SK-N-SH (cell line): ENCODE measurements at regions not wholly inside any gene's neighbourhood (a gene's known extent, or its start where the extent isn't known, plus 50 kb on each side); places are given as distances from the start of the nearest gene placed in this dataset.
A peak's percentile ranks its signal among the peaks of the same experiment; 100 is the strongest.
"Not testable (repeated sequence)": the region's sequence is repeated elsewhere in the genome, so short reads cannot be mapped to it uniquely, and the experiment has no call there.

Experiments
- CTCF ChIA-PET: fragments of 300-600, 350-600 bp; formaldehyde crosslinking; extraction: SDS; loops from one replicate; lab custom pipeline; 2021; lab: Yijun Ruan, JAX
- POLR2A ChIA-PET: fragments of 350-600 bp; sonication (Branson Sonifier 250); formaldehyde crosslinking; extraction: SDS; loops from one replicate; lab custom pipeline; 2020; ENCODE audit warnings: antibody characterized with exemption, inconsistent platforms; lab: Yijun Ruan, JAX
- DNase-seq: peaks from one replicate; pipeline ENCODE4 v3.0.0; 2012
- H2AFZ ChIP-seq: fragments of 200-600 bp; sonication (generic); 2 replicates; pipeline ENCODE4 v1.8.1; 2016; ENCODE audit warnings: antibody characterized with exemption, mild to moderate bottlenecking, low read depth
- H3F3A ChIP-seq: fragments of 200-600 bp; sonication (generic); replicated peaks from 2 replicates; pipeline ENCODE3; 2016; ENCODE audit warnings: antibody characterized with exemption, mild to moderate bottlenecking; ENCODE audit not compliant: insufficient read depth
- H3K27ac ChIP-seq, 2 experiments: fragments of 200-500 bp in 1 of 2; fragments of 200-600 bp in 1 of 2; sonication (Bioruptor generic) in 1 of 2; sonication (generic), shearing (Covaris generic) in 1 of 2; 2 replicates each; pipeline versions ENCODE4 v1.5.1 to v1.6.1; 2014 to 2016; ENCODE audit warnings: low read depth in 2 of 2, inconsistent platforms in 1 of 2, low read length in 1 of 2, mild to moderate bottlenecking in 1 of 2, mixed read lengths in 1 of 2
- H3K27me3 ChIP-seq: fragments of 200-600 bp; sonication (generic), shearing (Covaris generic); 2 replicates; pipeline ENCODE4 v1.6.1; 2016; ENCODE audit warnings: mixed run types; ENCODE audit not compliant: insufficient read depth
- H3K36me3 ChIP-seq, 2 experiments: fragments of 200-500 bp in 1 of 2; fragments of 200-600 bp in 1 of 2; sonication (Bioruptor generic) in 1 of 2; sonication (generic) in 1 of 2; replicated peaks in 1 of 2; 2 replicates each; pipeline versions ENCODE3 to v1.5.1; 2014 to 2016; ENCODE audit warnings: low read length in 1 of 2, mild to moderate bottlenecking in 1 of 2; ENCODE audit not compliant: insufficient read depth in 2 of 2, control insufficient read depth in 1 of 2
- H3K4me1 ChIP-seq, 2 experiments: fragments of 200-500 bp in 1 of 2; fragments of 200-600 bp in 1 of 2; sonication (Bioruptor generic) in 1 of 2; sonication (generic), shearing (Covaris generic) in 1 of 2; 2 replicates each; pipeline versions ENCODE4 v1.5.1 to v1.6.1; 2014 to 2016; ENCODE audit warnings: low read depth in 1 of 2, low read length in 1 of 2, mixed run types in 1 of 2; ENCODE audit not compliant: insufficient read depth in 2 of 2, control insufficient read depth in 1 of 2
- H3K4me2 ChIP-seq: fragments of 200-600 bp; sonication (generic), shearing (Covaris generic); 2 replicates; pipeline ENCODE4 v1.6.1; 2017; ENCODE audit warnings: mixed run types
- H3K4me3 ChIP-seq, 2 experiments: fragments of 200-500 bp in 1 of 2; fragments of 200-600 bp in 1 of 2; sonication (Bioruptor generic) in 1 of 2; sonication (generic), shearing (Covaris generic) in 1 of 2; 2 replicates each; pipeline versions ENCODE4 v1.5.1 to v1.8.1; 2014 to 2016; ENCODE audit warnings: low read depth in 2 of 2, inconsistent platforms in 1 of 2, low read length in 1 of 2, mild to moderate bottlenecking in 1 of 2, mixed read lengths in 1 of 2, moderate library complexity in 1 of 2
- H3K79me2 ChIP-seq: fragments of 200-600 bp; sonication (generic); 2 replicates; pipeline ENCODE4 v1.8.1; 2017; ENCODE audit warnings: mild to moderate bottlenecking; ENCODE audit not compliant: insufficient read depth
- H3K9ac ChIP-seq: fragments of 200-600 bp; sonication (generic); 2 replicates; pipeline ENCODE4 v1.6.1; 2017; ENCODE audit warnings: mixed run types
- H3K9me2 ChIP-seq: fragments of 200-600 bp; sonication (generic); 2 replicates; pipeline ENCODE4 v1.6.1; 2017; ENCODE audit warnings: mixed run types
- H3K9me3 ChIP-seq: fragments of 200-600 bp; sonication (generic); 2 replicates; pipeline ENCODE4 v1.6.1; 2017; ENCODE audit warnings: mixed run types, mild to moderate bottlenecking, moderate library complexity
- H4K20me1 ChIP-seq: fragments of 200-600 bp; sonication (generic); 2 replicates; pipeline ENCODE4 v1.6.1; 2017; ENCODE audit warnings: mild to moderate bottlenecking, mixed run types; ENCODE audit not compliant: insufficient read depth
- CTCF ChIP-seq: fragments of 200-600 bp; sonication (generic); IDR thresholded peaks from 2 replicates; pipeline ENCODE4 v1.6.1; 2017; ENCODE audit warnings: antibody characterized with exemption, mild to moderate bottlenecking, moderate library complexity
- GABPA ChIP-seq: IDR thresholded peaks from 2 replicates; pipeline ENCODE4 v1.4.0; 2012; ENCODE audit warnings: low read depth, mild to moderate bottlenecking
- TEAD4 ChIP-seq: IDR thresholded peaks from 2 replicates; pipeline ENCODE4 v1.4.0; 2012; ENCODE audit warnings: mild to moderate bottlenecking, borderline replicate concordance; ENCODE audit not compliant: insufficient read depth
- WGBS: methylation state at CpG from one replicate; pipeline ENCODE4 v1.1.6; 2017; ENCODE audit warnings: low lambda C conversion rate; 5-methylcytosine and 5-hydroxymethylcytosine counted together
- TF ChIP-seq, protein P1 (sequence below): IDR thresholded peaks from 2 replicates; pipeline ENCODE4 v1.4.0; 2012; ENCODE audit warnings: low read depth

DNA sequence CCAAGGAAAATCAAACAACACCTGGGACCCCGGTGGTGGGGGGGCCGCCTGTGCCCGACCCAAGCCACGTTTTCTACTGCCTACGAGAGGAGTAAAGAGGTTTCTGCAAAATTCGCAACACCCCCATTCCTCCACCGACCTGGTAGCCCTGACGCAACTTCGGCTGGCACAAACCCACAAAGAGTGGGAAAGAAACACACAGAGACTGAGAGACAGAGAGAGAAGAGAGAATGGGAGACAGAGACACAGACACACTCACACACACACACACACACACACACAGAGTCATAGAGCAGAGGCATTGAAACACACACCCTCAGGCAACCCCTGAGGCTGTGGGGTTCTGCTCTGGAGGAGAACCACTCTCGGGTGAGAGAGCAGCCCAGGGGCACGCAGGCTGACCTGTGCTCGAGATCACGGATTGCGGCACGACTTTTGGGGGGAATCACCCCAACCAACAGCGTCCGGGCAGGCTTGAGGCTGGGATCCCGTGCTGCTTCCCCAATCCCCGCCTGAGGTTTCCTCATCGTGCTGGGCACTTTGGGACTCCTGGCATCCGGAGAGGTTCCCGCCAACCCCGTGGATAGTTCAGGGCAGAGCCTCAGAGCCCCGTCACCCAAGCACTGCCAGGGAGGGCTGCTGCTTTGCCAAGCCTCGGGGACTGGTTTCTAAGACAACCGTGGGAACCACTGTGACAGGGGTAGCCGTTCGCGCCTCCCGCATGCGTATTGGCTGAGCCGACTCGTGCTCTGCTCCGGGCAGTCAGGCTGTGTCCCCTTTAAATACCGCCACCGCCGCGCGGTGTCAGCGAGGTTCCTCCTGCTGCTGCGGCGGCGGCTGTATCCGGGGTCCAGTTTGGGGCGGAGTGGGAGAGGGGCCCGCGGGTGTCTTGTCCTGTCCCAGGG, 682.4 kb upstream of the TPTE start:
- CTCF ChIA-PET: no interaction called here
- no peaks in the 10 kb centered on the region for H3K9me2 ChIP-seq
- DNase-seq: peak; percentile 41
- H3K36me3 ChIP-seq: no peaks in the 10 kb centered on the region
- peaks cover 4 to 7% of the 10 kb centered on the region in 2 experiments; a peak in 1 of 4 replicates for H3K4me1 ChIP-seq
- H2AFZ ChIP-seq: peak overlapping the region; percentile 58; the same call in 1 of the 2 replicates
- H3K9me3 ChIP-seq: no peaks in the 10 kb centered on the region
- peak overlapping the region; percentile 47 for H3K4me2 ChIP-seq
- peaks cover 28% of the 10 kb centered on the region for H3K27me3 ChIP-seq
- H3K4me3 ChIP-seq: peak overlapping the region in 1 of 2 experiments; percentile 41; a peak in 2 of 4 replicates
- H4K20me1 ChIP-seq: no peaks in the 10 kb centered on the region
- peaks cover 3% of the 10 kb centered on the region for H3F3A ChIP-seq
- TF ChIP-seq GABPA: no peak
- TF ChIP-seq, protein P1, sequence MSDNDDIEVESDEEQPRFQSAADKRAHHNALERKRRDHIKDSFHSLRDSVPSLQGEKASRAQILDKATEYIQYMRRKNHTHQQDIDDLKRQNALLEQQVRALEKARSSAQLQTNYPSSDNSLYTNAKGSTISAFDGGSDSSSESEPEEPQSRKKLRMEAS: peak; percentile 56; the same call in 1 of the 2 replicates
- TF ChIP-seq TEAD4: no peak
- no peak for TF ChIP-seq CTCF
- TF ChIP-seq, all 33 proteins: peak for 1
- POLR2A ChIA-PET: no interaction called here
- Histone ChIP-seq H3K9ac (no peak overlapping the region), H3K27ac (no peak overlapping the region), H3K79me2 (no peaks in the 10 kb centered on the region)
- 5% methylated on average over 46 of the region's 47 CpGs for WGBS

- H3K4me2 ChIP-seq, H3K9me3 ChIP-seq, H2AFZ ChIP-seq, H3K27ac ChIP-seq, H3K36me3 ChIP-seq, H3K4me1 ChIP-seq, POLR2A ChIA-PET, H3K4me3 ChIP-seq, CTCF ChIA-PET, H3K9me2 ChIP-seq, H3K9ac ChIP-seq, H3F3A ChIP-seq, H3K79me2 ChIP-seq, H4K20me1 ChIP-seq, DNase-seq: not testable (repeated sequence)
- 0% methylated on average over 1 of the region's 1 CpG for WGBS
- H3K27me3 ChIP-seq: peaks cover 39% of the 10 kb centered on the region; the same call in 1 of the 2 replicates
These were observed 677.3 kb upstream of the TPTE start for GRCh38 chr21:9844106-9844505.

DNA sequence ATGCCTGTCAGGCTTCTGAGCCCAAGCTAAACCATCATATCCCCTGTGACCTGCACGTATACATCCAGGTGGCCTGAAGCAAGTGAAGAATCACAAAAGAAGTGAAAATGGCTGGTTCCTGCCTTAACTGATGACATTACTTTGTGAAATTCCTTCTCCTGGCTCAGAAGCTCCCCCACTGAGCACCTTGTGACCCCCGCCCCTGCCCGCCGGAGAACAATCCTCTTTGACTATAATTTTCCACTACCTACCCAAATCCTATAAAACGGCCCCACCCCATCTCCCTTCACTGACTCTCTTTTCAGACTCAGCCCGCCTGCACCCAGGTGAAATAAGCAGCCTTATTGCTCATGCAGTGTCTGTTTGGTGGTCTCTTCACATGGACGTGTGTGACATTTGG, 673.9 kb upstream of the TPTE start:
- H3K9ac ChIP-seq, POLR2A ChIA-PET, H3K27ac ChIP-seq, H3K9me3 ChIP-seq, H3K4me2 ChIP-seq, H3F3A ChIP-seq, H3K9me2 ChIP-seq, H3K4me1 ChIP-seq, H3K36me3 ChIP-seq, H2AFZ ChIP-seq, DNase-seq, H4K20me1 ChIP-seq, CTCF ChIA-PET, H3K4me3 ChIP-seq, H3K79me2 ChIP-seq: not testable (repeated sequence)
- peaks cover 30% of the 10 kb centered on the region; the same call in 1 of the 2 replicates for H3K27me3 ChIP-seq
- WGBS: under 1% methylated on average over 7 of the region's 7 CpGs

- H3K4me1 ChIP-seq, H3K27ac ChIP-seq, H3K4me2 ChIP-seq, POLR2A ChIA-PET, H3F3A ChIP-seq, H3K9me2 ChIP-seq, H3K36me3 ChIP-seq, H3K9ac ChIP-seq, H3K4me3 ChIP-seq, DNase-seq, H3K9me3 ChIP-seq, H3K79me2 ChIP-seq, H2AFZ ChIP-seq, CTCF ChIA-PET, H4K20me1 ChIP-seq: not testable (repeated sequence)
- WGBS: 4% methylated on average over 2 of the region's 2 CpGs
- peaks cover 14% of the 10 kb centered on the region; the same call in 1 of the 2 replicates for H3K27me3 ChIP-seq
These were observed 670.2 kb upstream of the TPTE start for GRCh38 chr21:9851166-9851565.

DNA sequence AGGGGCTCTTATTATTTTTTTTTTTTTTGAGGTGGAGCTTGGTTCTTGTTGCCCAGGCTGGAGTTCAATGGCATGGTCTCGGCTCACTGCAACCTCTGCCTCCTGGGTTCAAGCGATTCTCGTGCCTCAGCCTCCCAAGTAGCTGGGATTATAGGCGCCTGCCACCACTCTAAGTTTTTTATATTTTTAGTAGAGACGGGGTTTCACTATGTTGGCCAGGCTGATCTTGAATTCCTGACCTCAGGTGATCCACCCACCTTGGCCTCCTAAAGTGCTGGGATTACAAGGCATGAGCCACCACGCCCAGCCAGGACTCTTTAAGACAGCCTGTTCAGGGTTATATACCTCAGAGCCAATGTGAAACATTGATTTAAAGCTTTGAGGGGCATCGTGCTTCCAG, 669.7 kb upstream of the TPTE start:
- H3K9me3 ChIP-seq, POLR2A ChIA-PET, CTCF ChIA-PET, H3K4me2 ChIP-seq, H3K79me2 ChIP-seq, H3K36me3 ChIP-seq, H2AFZ ChIP-seq, H3F3A ChIP-seq, DNase-seq, H3K9me2 ChIP-seq, H3K4me3 ChIP-seq, H4K20me1 ChIP-seq, H3K9ac ChIP-seq, H3K27me3 ChIP-seq, H3K27ac ChIP-seq, H3K4me1 ChIP-seq: not testable (repeated sequence)
- 3% methylated on average over 7 of the region's 7 CpGs for WGBS
